ENCODE measurements at regions not wholly inside any gene's neighbourhood (a gene's known extent, or its start where the extent isn't known, plus 50 kb on each side); places are given as distances from the start of the nearest gene placed in this dataset.
A peak's percentile ranks its signal among the peaks of the same experiment; 100 is the strongest.

DNA sequence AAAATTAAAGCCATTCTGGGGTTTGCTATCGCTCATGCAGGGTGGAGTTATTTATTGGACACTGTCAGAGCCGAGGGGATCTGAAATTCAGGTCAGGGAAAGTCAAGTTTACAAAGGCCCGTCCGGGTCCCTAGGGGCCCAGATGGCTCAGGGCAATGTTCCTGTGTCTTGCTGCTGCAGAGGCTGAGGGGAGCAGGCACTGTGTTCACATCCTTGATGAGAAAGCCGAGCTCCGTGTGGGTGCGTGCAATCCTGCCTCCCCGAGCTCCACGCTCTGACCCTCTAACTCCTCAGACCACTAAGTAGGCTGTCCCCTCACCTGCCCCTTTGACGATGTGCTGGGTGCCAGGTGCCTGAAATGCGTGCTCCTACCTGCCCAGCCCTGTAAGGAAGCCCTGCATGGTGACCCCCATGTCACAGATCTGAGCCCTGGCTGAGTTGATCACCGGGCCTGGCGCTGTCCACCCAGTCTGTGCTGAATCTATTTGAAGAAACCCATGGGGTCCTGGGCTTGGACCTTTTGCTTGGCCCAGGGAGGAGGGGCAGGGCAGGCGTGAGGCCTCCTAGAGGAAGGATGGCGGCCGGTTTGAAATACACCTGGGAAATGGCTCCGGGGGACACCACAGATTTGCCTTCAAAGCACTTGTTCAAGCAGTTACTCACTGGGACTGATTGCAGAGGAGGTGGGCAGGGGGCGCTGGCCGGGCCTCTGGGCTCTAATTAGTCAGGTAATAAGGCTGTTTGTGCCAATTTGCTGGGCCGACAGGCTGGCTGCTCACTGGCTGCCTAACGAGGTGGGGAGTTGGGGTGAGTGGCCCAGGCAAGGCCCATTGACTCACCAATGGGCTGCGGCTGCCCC, 204.3 kb downstream of the KIF26A start:
- no peak for DNase-seq (ENCODE audit: low spot score)

GRCh38 chr14:104343294-104343625, 204.9 kb downstream of the KIF26A start:
- intact Hi-C loops (cut with DNase I) = no loop called here
- 71% methylated on average over 6 of the region's 6 CpGs for WGBS
- Histone ChIP-seq H3K9me3 (no peaks in the 10 kb centered on the region), H3K4me1 (replicated peaks) (peaks cover 14% of the 10 kb centered on the region), H3K27me3 (replicated peaks; ENCODE audit: insufficient read depth) (no peaks in the 10 kb centered on the region), H3K36me3 (no peaks in the 10 kb centered on the region), H3K27ac (no peak overlapping the region), H3K4me3 (no peak overlapping the region)
- DNase-seq (ENCODE audit: low spot score) = no peak
- TF ChIP-seq, protein P1, sequence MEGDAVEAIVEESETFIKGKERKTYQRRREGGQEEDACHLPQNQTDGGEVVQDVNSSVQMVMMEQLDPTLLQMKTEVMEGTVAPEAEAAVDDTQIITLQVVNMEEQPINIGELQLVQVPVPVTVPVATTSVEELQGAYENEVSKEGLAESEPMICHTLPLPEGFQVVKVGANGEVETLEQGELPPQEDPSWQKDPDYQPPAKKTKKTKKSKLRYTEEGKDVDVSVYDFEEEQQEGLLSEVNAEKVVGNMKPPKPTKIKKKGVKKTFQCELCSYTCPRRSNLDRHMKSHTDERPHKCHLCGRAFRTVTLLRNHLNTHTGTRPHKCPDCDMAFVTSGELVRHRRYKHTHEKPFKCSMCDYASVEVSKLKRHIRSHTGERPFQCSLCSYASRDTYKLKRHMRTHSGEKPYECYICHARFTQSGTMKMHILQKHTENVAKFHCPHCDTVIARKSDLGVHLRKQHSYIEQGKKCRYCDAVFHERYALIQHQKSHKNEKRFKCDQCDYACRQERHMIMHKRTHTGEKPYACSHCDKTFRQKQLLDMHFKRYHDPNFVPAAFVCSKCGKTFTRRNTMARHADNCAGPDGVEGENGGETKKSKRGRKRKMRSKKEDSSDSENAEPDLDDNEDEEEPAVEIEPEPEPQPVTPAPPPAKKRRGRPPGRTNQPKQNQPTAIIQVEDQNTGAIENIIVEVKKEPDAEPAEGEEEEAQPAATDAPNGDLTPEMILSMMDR (IDR thresholded peaks at IDR 0.05) = no peak
- TF ChIP-seq POLR2A (IDR thresholded peaks at IDR 0.05) = no peak
- TF ChIP-seq POLR2AphosphoS5 (IDR thresholded peaks at IDR 0.05) = no peak

More for the DNA sequence above, 204.3 kb downstream of the KIF26A start:
- Histone ChIP-seq H3K27me3 (replicated peaks; ENCODE audit: insufficient read depth) (no peaks in the 10 kb centered on the region), H3K27ac (no peak overlapping the region), H3K36me3 (no peaks in the 10 kb centered on the region), H3K4me1 (replicated peaks) (peaks cover 14% of the 10 kb centered on the region), H3K4me3 (no peak overlapping the region), H3K9me3 (no peaks in the 10 kb centered on the region)
- TF ChIP-seq, protein P1 (IDR thresholded peaks at IDR 0.05) = no peak
- TF ChIP-seq POLR2AphosphoS5 (IDR thresholded peaks at IDR 0.05) (no peak), POLR2A (IDR thresholded peaks at IDR 0.05) (no peak)
- intact Hi-C loops (cut with DNase I) = no loop called here
- WGBS = 44% methylated on average over 22 of the region's 22 CpGs

DNA sequence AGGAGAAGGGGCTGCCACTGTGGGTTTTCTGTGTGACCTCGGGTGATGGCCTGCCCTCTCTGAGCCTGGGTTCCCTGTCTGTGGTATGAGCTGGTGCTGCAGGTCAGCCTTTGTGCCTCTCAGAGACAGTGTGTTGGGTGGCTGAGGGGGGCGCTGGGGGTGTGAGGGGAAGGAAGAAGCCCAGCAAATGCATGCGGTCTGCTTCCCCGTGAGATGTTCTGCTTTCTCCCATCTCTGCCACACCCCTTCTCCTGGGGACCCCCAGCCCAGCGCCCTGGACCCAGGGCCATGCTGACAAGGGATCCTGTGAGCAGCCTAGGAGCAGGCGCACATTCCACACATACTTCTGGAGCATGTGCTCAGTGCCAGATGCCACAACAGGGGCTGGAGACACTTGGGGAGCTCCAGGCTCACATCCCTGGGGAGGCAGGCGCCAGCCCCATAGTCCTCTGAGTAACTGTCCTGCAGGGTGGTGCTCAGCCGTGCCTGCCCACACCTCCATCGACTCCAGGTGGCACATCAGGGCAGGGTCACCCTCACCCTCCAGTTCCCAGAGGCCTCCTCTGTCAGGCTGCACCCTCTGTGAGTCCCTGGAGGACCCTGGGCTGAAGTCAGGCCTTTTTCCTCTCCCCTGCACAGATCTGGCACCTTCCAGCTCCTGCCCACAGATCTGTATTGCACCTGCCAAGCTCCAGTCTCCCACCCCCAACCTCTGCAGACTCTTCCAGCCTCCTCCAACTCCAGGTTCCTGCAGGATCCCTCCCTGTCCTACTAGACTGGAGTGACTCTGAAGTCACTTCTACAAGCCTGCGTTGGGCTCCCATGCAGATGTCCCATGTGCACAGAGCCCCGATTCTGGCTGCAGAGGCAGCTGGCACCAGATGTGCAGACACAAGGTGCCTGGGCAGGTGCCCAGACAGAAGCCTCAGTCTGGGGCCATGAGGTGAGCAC, 205.6 kb downstream of the KIF26A start:
- no peak for DNase-seq (ENCODE audit: low spot score)
- TF ChIP-seq POLR2A (IDR thresholded peaks at IDR 0.05) = no peak
- TF ChIP-seq, protein P1 (IDR thresholded peaks at IDR 0.05) = no peak
- no peak for TF ChIP-seq POLR2AphosphoS5 (IDR thresholded peaks at IDR 0.05)
- H3K27me3 ChIP-seq (replicated peaks; ENCODE audit: insufficient read depth) = no peaks in the 10 kb centered on the region
- H3K36me3 ChIP-seq = no peaks in the 10 kb centered on the region
- peaks cover 14% of the 10 kb centered on the region for H3K4me1 ChIP-seq (replicated peaks)
- intact Hi-C loops (cut with DNase I) = no loop called here
- no peak overlapping the region for H3K4me3 ChIP-seq
- WGBS = 72% methylated on average over 11 of the region's 11 CpGs
- H3K27ac ChIP-seq = no peak overlapping the region
- no peaks in the 10 kb centered on the region for H3K9me3 ChIP-seq

DNA sequence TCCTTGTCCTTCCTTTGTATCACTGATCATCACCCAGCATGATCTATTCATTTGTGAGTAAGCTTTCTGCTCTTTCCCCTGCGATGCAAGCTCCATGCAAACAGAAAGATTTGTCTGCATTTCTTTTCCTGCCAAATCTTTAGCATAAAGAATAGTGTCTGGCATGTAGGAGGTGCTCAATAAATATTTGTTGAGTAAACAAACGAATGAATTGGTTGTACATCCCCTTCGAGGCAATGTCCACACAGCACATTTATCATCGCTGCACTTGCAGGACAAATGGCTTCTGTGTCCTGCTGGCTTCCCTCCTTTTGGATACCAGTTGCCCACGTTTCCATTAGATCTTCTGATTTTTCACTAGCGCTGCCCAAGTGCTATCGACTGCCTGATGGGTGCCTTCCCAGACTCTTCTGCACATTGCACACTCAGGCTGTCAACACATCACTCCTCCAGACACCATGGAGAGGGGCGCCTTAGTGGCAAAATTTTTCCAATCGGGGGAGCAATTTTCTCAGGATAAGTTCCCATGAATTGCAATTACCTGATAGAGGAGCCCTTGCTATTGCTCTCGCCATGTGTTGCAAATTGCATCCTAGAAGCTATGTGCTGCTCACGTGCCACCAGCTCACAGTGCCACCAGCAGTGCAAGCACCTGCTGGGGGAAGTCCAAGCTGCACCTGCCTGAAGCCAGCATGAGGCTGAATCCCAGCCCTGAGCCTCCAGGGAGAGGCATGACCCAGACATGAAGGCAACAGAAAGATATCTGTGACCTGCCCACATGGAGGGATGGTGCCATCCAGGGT, 206.6 kb downstream of the KIF26A start:
- Histone ChIP-seq H3K4me3 (no peak overlapping the region), H3K27me3 (replicated peaks; ENCODE audit: insufficient read depth) (no peaks in the 10 kb centered on the region), H3K4me1 (replicated peaks) (peaks cover 14% of the 10 kb centered on the region), H3K27ac (no peak overlapping the region), H3K36me3 (no peaks in the 10 kb centered on the region), H3K9me3 (no peaks in the 10 kb centered on the region)
- DNase-seq (ENCODE audit: low spot score) = no peak
- TF ChIP-seq POLR2A (IDR thresholded peaks at IDR 0.05) = no peak
- TF ChIP-seq, protein P1 (IDR thresholded peaks at IDR 0.05) = no peak
- TF ChIP-seq POLR2AphosphoS5 (IDR thresholded peaks at IDR 0.05) = peak; percentile 63
- intact Hi-C loops (cut with DNase I) = no loop called here
- 52% methylated on average over 11 of the region's 11 CpGs for whole genome bisulfite sequencing
